ENCODE measurements at regions not wholly inside any gene's neighbourhood (a gene's known extent, or its start where the extent isn't known, plus 50 kb on each side); places are given as distances from the start of the nearest gene placed in this dataset.

DNA sequence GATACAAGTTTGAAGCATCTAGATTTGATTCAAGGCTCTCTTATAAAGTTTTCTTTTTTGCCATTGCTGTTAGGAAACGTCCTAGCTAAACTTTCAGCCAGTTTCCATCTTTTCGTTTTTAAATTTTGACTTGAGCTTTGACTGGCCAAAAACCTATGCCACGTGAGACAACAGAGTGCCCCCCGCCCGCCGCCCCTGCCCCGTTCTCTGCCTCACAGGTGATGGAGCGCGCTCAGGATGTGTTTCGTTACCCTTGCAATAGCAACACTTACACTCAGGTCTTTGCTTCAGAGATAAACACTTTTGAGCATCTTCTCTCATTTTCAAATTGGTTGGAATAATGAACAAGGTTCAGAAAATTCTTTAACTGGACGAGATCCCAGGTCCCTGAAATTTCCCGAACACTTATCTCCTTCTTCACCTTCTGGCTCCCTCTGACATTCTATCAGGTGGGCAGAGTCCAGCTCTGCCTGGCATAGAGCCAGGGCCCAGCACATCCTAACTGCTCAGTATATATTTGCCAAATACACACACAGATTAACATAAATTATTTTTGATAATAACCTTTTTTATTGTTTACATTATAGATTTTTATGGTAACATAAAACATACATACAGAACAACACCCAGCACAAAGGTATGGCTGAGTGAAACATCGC lies 301.1 kb downstream of the IRS2 start:
- Mint-ChIP-seq H3K27ac (ENCODE audit: unreplicated experiment) (no peak overlapping the region), H3K27me3 (ENCODE audit: low read depth) (no peaks in the 10 kb centered on the region), H3K36me3 (ENCODE audit: low read depth) (peaks cover 6% of the 10 kb centered on the region), H3K9me3 (peaks cover 6% of the 10 kb centered on the region), H3K4me3 (no peak overlapping the region), H3K4me1 (no peaks in the 10 kb centered on the region)
- TF ChIP-seq, protein P1, sequence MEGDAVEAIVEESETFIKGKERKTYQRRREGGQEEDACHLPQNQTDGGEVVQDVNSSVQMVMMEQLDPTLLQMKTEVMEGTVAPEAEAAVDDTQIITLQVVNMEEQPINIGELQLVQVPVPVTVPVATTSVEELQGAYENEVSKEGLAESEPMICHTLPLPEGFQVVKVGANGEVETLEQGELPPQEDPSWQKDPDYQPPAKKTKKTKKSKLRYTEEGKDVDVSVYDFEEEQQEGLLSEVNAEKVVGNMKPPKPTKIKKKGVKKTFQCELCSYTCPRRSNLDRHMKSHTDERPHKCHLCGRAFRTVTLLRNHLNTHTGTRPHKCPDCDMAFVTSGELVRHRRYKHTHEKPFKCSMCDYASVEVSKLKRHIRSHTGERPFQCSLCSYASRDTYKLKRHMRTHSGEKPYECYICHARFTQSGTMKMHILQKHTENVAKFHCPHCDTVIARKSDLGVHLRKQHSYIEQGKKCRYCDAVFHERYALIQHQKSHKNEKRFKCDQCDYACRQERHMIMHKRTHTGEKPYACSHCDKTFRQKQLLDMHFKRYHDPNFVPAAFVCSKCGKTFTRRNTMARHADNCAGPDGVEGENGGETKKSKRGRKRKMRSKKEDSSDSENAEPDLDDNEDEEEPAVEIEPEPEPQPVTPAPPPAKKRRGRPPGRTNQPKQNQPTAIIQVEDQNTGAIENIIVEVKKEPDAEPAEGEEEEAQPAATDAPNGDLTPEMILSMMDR (conservative IDR thresholded peaks at IDR 0.05): no peak
- no peak for DNase-seq (ENCODE audit: low read depth, low spot score)

DNA sequence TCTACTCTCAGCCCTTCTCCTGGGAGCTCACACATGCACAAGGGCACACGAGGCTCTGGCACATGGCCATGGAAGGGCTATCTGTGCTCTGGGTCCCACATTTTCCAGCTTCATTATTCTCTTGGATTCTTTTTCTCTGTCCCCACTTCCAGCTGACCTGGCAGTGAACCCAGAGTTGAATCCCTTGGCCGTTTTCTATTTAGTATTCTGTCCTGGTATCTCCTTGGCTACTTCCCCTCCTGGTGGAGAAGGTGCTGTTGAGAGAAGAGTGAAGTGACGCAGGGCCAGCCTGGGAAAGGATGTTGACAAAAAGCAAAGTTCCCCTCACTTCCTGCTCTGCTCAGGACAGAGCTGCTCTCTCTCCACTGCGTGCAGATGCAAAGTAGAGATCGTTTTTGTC lies 303.1 kb downstream of the IRS2 start:
- H3K4me1 Mint-ChIP-seq: no peaks in the 10 kb centered on the region
- no peaks in the 10 kb centered on the region for H3K27me3 Mint-ChIP-seq (ENCODE audit: low read depth)
- H3K9me3 Mint-ChIP-seq: peaks cover 3% of the 10 kb centered on the region
- DNase-seq (ENCODE audit: low read depth, low spot score): no peak
- no peak overlapping the region for H3K27ac Mint-ChIP-seq (ENCODE audit: unreplicated experiment)
- no peak overlapping the region for H3K4me3 Mint-ChIP-seq
- TF ChIP-seq, protein P1 (conservative IDR thresholded peaks at IDR 0.05): no peak
- peaks cover 2% of the 10 kb centered on the region for H3K36me3 Mint-ChIP-seq (ENCODE audit: low read depth)

DNA sequence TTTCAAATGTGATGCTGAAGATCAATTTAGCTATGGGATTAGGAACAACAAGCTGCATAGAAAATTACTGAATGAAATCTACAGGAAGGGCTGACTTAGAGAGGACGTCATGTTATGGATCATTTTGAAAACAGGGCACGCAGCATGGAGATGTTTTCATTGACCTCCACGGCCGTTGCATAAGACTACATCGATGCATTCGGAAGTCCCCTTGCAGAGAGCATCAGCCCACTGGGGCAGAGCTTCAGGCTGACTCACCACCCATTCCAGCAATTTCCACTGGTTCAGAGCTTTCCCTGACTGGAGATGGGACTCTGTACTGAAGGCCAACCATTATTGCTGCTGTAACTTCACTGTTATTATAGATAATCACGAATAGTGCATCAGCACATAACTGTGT lies 305.3 kb downstream of the IRS2 start:
- no peak overlapping the region for H3K4me3 Mint-ChIP-seq
- no peaks in the 10 kb centered on the region for H3K27me3 Mint-ChIP-seq (ENCODE audit: low read depth)
- TF ChIP-seq, protein P1 (conservative IDR thresholded peaks at IDR 0.05): no peak
- H3K27ac Mint-ChIP-seq (ENCODE audit: unreplicated experiment): no peak overlapping the region
- H3K4me1 Mint-ChIP-seq: no peaks in the 10 kb centered on the region
- no peaks in the 10 kb centered on the region for H3K9me3 Mint-ChIP-seq
- DNase-seq (ENCODE audit: low read depth, low spot score): no peak
- H3K36me3 Mint-ChIP-seq (ENCODE audit: low read depth): no peaks in the 10 kb centered on the region

DNA sequence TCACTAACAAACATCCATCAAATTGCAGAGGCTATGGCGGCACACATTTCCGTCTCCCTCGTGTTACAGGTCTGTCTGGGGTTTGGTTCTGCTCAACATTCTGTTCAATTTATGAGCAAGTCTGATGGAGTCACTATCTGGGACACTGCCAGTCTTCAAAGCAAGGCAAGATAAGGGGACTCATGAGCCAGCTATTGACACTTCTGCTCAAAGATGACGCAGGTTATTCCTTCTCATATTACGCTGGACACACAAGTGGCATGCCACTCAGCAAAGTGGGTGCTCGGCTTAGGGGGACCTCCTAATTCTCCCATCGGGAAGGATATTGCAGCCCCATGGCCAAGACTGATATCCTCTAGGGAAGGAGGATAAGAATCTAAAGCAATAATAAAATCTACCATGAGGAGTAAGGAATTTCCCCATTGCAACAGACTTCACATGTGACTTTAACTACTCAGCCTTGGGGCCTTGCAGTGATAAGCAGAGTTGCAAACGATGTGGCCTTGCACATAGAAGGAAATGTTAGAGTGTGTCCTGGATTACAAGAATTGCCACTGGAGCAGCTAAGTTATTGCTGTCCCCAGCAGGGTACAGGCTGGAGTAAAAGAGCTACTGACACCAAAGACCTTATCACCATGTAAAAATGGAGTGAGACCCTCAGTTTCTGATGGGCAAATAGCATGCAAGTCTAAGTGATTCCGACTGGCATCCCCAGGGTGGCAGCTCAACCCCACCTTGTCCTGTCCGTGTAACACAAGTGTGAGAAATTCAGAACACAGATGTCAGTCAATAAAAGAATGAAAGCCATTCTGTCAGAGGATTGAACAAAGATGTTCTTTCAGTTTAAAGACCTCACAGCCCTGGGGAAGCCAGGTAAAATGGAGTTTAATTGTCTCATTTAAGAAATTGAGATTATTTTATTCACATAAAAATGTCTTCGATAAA lies 306.1 kb downstream of the IRS2 start:
- TF ChIP-seq, protein P1 (conservative IDR thresholded peaks at IDR 0.05): no peak
- Mint-ChIP-seq H3K9me3 (no peaks in the 10 kb centered on the region), H3K36me3 (ENCODE audit: low read depth) (no peaks in the 10 kb centered on the region), H3K27me3 (ENCODE audit: low read depth) (no peaks in the 10 kb centered on the region), H3K4me3 (no peak overlapping the region), H3K27ac (ENCODE audit: unreplicated experiment) (no peak overlapping the region), H3K4me1 (no peaks in the 10 kb centered on the region)
- no peak for DNase-seq (ENCODE audit: low read depth, low spot score)

DNA sequence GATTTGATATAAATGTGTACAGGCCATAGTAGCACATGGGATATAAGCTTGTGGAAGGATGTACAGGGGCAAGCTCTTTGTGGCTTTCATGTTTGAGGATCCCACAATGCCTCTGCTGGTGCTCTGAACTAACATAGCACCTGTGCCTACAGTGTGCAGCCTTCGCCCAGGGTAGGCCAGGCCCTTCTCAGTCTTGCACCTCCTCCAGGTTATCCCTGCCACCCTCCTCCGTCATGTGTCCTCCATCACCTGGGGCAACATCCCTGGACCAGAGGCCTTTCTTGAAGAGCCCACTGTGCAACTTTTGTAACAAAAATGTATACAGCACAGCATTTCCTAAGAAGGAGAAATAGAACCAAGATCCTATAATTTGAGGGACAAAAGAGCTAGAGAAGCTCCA lies 306.8 kb downstream of the IRS2 start:
- TF ChIP-seq, protein P1 (conservative IDR thresholded peaks at IDR 0.05): no peak
- Mint-ChIP-seq H3K9me3 (no peaks in the 10 kb centered on the region), H3K36me3 (ENCODE audit: low read depth) (no peaks in the 10 kb centered on the region), H3K4me1 (no peaks in the 10 kb centered on the region), H3K27ac (ENCODE audit: unreplicated experiment) (no peak overlapping the region), H3K4me3 (no peak overlapping the region), H3K27me3 (ENCODE audit: low read depth) (no peaks in the 10 kb centered on the region)
- no peak for DNase-seq (ENCODE audit: low read depth, low spot score)

Data from neural crest cell (in vitro differentiated cells).